ENCODE measurements at regions not wholly inside any gene's neighbourhood (a gene's known extent, or its start where the extent isn't known, plus 50 kb on each side); places are given as distances from the start of the nearest gene placed in this dataset.

DNA sequence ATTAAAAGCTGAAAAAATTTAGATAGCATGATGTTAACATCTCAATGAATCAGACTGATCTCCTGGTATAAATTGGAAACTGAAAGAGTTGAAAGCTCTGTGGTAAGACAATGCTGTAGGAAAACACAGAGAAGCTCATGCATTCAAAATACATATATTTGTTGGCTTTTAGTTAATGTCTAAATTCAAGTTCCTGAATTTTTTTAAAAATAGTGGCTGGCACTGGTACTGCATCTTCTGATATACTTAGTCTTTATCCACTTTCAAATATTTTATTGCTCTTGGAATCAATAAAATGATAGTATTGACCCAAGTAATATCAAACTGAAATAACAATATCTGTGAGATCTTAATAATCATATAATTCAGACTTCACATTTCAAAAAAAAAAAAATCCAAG is 151.4 kb upstream of the FIGN start:
- Histone ChIP-seq H3K4me3 (no peak overlapping the region), H3K4me1 (ENCODE audit: insufficient read depth) (no peaks in the 10 kb centered on the region), H3K9me2 (ENCODE audit: insufficient read depth) (no peaks in the 10 kb centered on the region; the same call in 1 of the 2 replicates), H3K9me3 (ENCODE audit: low read depth) (no peaks in the 10 kb centered on the region), H3K79me2 (ENCODE audit: insufficient read depth) (no peaks in the 10 kb centered on the region), H3K27me3 (replicated peaks; ENCODE audit: insufficient read depth) (no peaks in the 10 kb centered on the region), H3K27ac (no peak overlapping the region), H3K4me2 (ENCODE audit: unreplicated experiment) (no peak overlapping the region), H3F3A (ENCODE audit: insufficient read depth) (no peaks in the 10 kb centered on the region), H3K36me3 (ENCODE audit: low read depth) (no peaks in the 10 kb centered on the region), H4K20me1 (ENCODE audit: insufficient read depth) (no peaks in the 10 kb centered on the region), H3K9ac (no peak overlapping the region), H2AFZ (no peak overlapping the region)
- in situ Hi-C loops (cut with MboI): no loop called here
- DNase-seq: no peak
- TF ChIP-seq EZH2 (IDR thresholded peaks at IDR 0.05; ENCODE audit: insufficient read depth, poor library complexity, severe bottlenecking) (no peak), EZH2phosphoT487 (IDR thresholded peaks at IDR 0.05; ENCODE audit: insufficient read depth, low read depth) (no peak)

DNA sequence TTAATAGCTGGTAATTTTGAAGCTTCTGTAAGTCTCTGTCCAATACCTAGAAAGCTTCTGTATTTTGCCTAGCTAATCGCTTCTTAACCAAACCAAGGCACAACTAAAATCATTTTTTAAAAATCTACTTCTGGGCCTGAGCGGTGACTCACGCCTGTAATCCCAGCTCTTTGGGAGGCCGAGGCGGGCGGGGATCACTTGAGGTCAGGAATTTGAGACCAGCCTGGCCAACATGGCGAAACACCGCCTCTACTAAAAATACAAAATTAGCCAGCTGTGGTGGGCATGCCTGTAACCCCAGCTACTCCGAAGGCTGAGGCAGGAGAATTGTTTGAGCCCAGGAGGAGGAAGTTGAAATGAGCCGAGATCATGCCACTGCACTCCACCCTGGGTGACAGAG is 148.6 kb upstream of the FIGN start:
- no peaks in the 10 kb centered on the region for H3K79me2 ChIP-seq (ENCODE audit: insufficient read depth)
- in situ Hi-C loops (cut with MboI): no loop called here
- no peaks in the 10 kb centered on the region for H3K27me3 ChIP-seq (replicated peaks; ENCODE audit: insufficient read depth)
- no peak for DNase-seq
- H3K4me2 ChIP-seq (ENCODE audit: unreplicated experiment): no peak overlapping the region
- H3K9ac ChIP-seq: no peak overlapping the region
- no peaks in the 10 kb centered on the region for H4K20me1 ChIP-seq (ENCODE audit: insufficient read depth)
- H3K9me2 ChIP-seq (ENCODE audit: insufficient read depth): no peaks in the 10 kb centered on the region; the same call in 1 of the 2 replicates
- no peaks in the 10 kb centered on the region for H3F3A ChIP-seq (ENCODE audit: insufficient read depth)
- no peaks in the 10 kb centered on the region for H3K4me1 ChIP-seq (ENCODE audit: insufficient read depth)
- H3K27ac ChIP-seq: no peak overlapping the region
- no peaks in the 10 kb centered on the region for H3K36me3 ChIP-seq (ENCODE audit: low read depth)
- 82 to 87% methylated on average over 10 of the region's 10 CpGs for WGBS, 2 experiments (ENCODE audit: low coverage in 1 of 2, low lambda C conversion rate in 2 of 2, missing lambda C conversion rate in 2 of 2)
- no peak overlapping the region for H2AFZ ChIP-seq
- no peak for TF ChIP-seq EZH2phosphoT487 (IDR thresholded peaks at IDR 0.05; ENCODE audit: insufficient read depth, low read depth)
- H3K9me3 ChIP-seq (ENCODE audit: low read depth): no peaks in the 10 kb centered on the region
- no peak overlapping the region for H3K4me3 ChIP-seq

DNA sequence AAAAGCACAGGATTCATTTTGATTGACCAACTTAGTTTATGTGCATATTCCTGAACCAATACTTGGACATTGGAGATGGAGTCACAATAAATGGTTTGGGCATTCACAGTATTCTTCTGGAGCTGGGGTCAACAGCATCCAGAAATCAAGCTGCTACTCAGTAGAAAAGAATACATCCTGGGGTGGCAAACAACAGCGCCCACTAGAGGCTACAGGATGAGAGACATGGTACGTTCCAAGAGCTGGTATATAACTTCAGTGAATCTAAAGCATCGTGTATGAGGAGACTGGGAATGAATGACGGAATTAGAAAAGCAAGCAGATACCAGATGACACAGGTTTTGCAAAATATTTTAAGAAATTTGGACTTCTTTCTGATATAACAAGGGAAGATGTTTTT is 142.9 kb upstream of the FIGN start:
- peak; percentile 25 for DNase-seq
- TF ChIP-seq EZH2phosphoT487 (IDR thresholded peaks at IDR 0.05; ENCODE audit: insufficient read depth, low read depth) (no peak), EZH2 (IDR thresholded peaks at IDR 0.05; ENCODE audit: insufficient read depth, poor library complexity, severe bottlenecking) (no peak)

DNA sequence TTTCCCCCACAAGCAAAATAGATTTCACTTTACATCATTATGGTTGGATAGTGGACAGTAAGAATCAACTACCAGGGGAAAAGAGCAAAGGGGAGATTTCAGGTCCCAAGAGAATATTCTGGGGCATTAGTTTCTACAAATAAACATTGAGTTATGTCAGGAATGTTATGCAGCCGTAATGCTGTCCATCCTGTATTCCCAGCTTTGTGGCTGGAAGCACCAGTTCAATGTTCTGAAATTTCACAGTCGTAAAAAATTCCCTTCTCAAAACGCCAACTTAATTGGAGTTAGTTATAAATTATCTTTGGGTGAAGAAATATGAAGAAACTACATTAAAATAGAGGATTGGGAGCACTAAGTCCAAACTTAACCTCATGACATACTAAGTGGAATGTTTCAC is 141.5 kb upstream of the FIGN start:
- 12 to 20% methylated on average over 3 of the region's 3 CpGs for WGBS, 2 experiments (ENCODE audit: low coverage in 1 of 2, low lambda C conversion rate in 2 of 2, missing lambda C conversion rate in 2 of 2)
- peak overlapping the region; percentile 52 for H2AFZ ChIP-seq
- no peaks in the 10 kb centered on the region for H3K79me2 ChIP-seq (ENCODE audit: insufficient read depth)
- no peaks in the 10 kb centered on the region for H4K20me1 ChIP-seq (ENCODE audit: insufficient read depth)
- no peak overlapping the region for H3K9ac ChIP-seq
- H3K36me3 ChIP-seq (ENCODE audit: low read depth): no peaks in the 10 kb centered on the region
- TF ChIP-seq EZH2 (IDR thresholded peaks at IDR 0.05; ENCODE audit: insufficient read depth, poor library complexity, severe bottlenecking): no peak
- no peak for TF ChIP-seq EZH2phosphoT487 (IDR thresholded peaks at IDR 0.05; ENCODE audit: insufficient read depth, low read depth)
- H3F3A ChIP-seq (ENCODE audit: insufficient read depth): peaks cover 5% of the 10 kb centered on the region; the same call in 1 of the 2 replicates
- H3K27me3 ChIP-seq (replicated peaks; ENCODE audit: insufficient read depth): no peaks in the 10 kb centered on the region
- no peak overlapping the region for H3K27ac ChIP-seq
- H3K9me2 ChIP-seq (ENCODE audit: insufficient read depth): 0 out of 2 replicates have a peak, but pooled peaks cover 4% of the 10 kb centered on the region
- peak overlapping the region; percentile 39 for H3K4me3 ChIP-seq
- H3K4me2 ChIP-seq (ENCODE audit: unreplicated experiment): peak overlapping the region; percentile 43
- in situ Hi-C loops (cut with MboI): no loop called here
- H3K4me1 ChIP-seq (ENCODE audit: insufficient read depth): peaks cover 5% of the 10 kb centered on the region; the same call in 1 of the 2 replicates
- peak; percentile 24 for DNase-seq
- no peaks in the 10 kb centered on the region for H3K9me3 ChIP-seq (ENCODE audit: low read depth)

More for the DNA sequence above, 142.9 kb upstream of the FIGN start:
- Histone ChIP-seq H3K9ac (no peak overlapping the region), H2AFZ (no peak overlapping the region), H3K4me2 (ENCODE audit: unreplicated experiment) (no peak overlapping the region), H4K20me1 (ENCODE audit: insufficient read depth) (no peaks in the 10 kb centered on the region), H3K9me2 (ENCODE audit: insufficient read depth) (peaks cover 4% of the 10 kb centered on the region; the same call in 1 of the 2 replicates), H3K27me3 (replicated peaks; ENCODE audit: insufficient read depth) (no peaks in the 10 kb centered on the region), H3K36me3 (ENCODE audit: low read depth) (no peaks in the 10 kb centered on the region), H3K27ac (no peak overlapping the region), H3K4me1 (ENCODE audit: insufficient read depth) (peaks cover 5% of the 10 kb centered on the region; the same call in 1 of the 2 replicates), H3K9me3 (ENCODE audit: low read depth) (no peaks in the 10 kb centered on the region), H3F3A (ENCODE audit: insufficient read depth) (peaks cover 5% of the 10 kb centered on the region; the same call in 1 of the 2 replicates), H3K79me2 (ENCODE audit: insufficient read depth) (no peaks in the 10 kb centered on the region), H3K4me3 (no peak overlapping the region)
- in situ Hi-C loops (cut with MboI): no loop called here
- 48 to 54% methylated on average over 4 of the region's 4 CpGs for WGBS, 2 experiments (ENCODE audit: low coverage in 1 of 2, low lambda C conversion rate in 2 of 2, missing lambda C conversion rate in 2 of 2)

DNA sequence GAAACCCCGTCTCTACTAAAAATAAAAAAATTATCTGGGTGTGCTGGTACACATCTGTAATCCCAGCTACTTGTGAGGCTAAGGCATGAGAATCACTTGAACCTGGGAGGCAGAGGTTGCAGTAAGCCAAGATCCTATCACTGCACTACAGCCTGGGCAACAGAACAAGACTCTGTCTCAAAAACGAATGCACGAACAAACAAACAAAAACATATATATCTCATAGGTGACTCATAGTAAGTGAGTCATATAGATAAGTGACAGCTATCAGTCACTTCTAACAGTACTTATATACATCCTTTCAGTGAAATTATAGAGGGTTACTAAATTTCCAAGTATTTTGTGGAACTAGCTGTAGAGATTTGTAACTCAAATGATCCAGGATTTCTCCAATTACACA is 127.3 kb upstream of the FIGN start:
- H3K9ac ChIP-seq: no peak overlapping the region
- H3K4me3 ChIP-seq: no peak overlapping the region
- no peak overlapping the region for H3K4me2 ChIP-seq (ENCODE audit: unreplicated experiment)
- H3K27ac ChIP-seq: no peak overlapping the region
- no peaks in the 10 kb centered on the region for H3K36me3 ChIP-seq (ENCODE audit: low read depth)
- no peaks in the 10 kb centered on the region for H3K27me3 ChIP-seq (replicated peaks; ENCODE audit: insufficient read depth)
- no peaks in the 10 kb centered on the region for H3F3A ChIP-seq (ENCODE audit: insufficient read depth)
- H3K9me3 ChIP-seq (ENCODE audit: low read depth): no peaks in the 10 kb centered on the region
- in situ Hi-C loops (cut with MboI): no loop called here
- TF ChIP-seq EZH2phosphoT487 (IDR thresholded peaks at IDR 0.05; ENCODE audit: insufficient read depth, low read depth): no peak
- no peak for TF ChIP-seq EZH2 (IDR thresholded peaks at IDR 0.05; ENCODE audit: insufficient read depth, poor library complexity, severe bottlenecking)
- no peak overlapping the region for H2AFZ ChIP-seq
- H4K20me1 ChIP-seq (ENCODE audit: insufficient read depth): no peaks in the 10 kb centered on the region
- 63 to 68% methylated on average over 3 of the region's 3 CpGs for WGBS, 2 experiments (ENCODE audit: low coverage in 1 of 2, low lambda C conversion rate in 2 of 2, missing lambda C conversion rate in 2 of 2)
- H3K4me1 ChIP-seq (ENCODE audit: insufficient read depth): no peaks in the 10 kb centered on the region
- H3K79me2 ChIP-seq (ENCODE audit: insufficient read depth): no peaks in the 10 kb centered on the region
- DNase-seq: no peak
- no peaks in the 10 kb centered on the region for H3K9me2 ChIP-seq (ENCODE audit: insufficient read depth)
